Hepatocyte (in vitro differentiated cells): ENCODE measurements at regions not wholly inside any gene's neighbourhood (a gene's known extent, or its start where the extent isn't known, plus 50 kb on each side); places are given as distances from the start of the nearest gene placed in this dataset.

ENCODE experiments used
- CTCF ChIP-seq: fragments of 200-600 bp; sonication (generic); IDR thresholded peaks from 2 replicates; pipeline ENCODE4 v1.5.1; 2016; ENCODE audit warnings: antibody characterized with exemption, mild to moderate bottlenecking; ENCODE audit not compliant: poor library complexity
- EZH2 ChIP-seq: fragments of 200-600 bp; sonication (generic); IDR thresholded peaks from 2 replicates; pipeline ENCODE4 v1.6.1; 2016; ENCODE audit warnings: antibody characterized with exemption, mild to moderate bottlenecking, borderline replicate concordance
- EZH2phosphoT487 ChIP-seq: fragments of 200-600 bp; sonication (generic); IDR thresholded peaks from one replicate; pipeline ENCODE4 v1.6.1; 2018; ENCODE audit warnings: antibody characterized with exemption, mild to moderate bottlenecking, low read depth, moderate library complexity; ENCODE audit not compliant: unreplicated experiment, severe bottlenecking

- TF ChIP-seq CTCF: no peak
- no peak for TF ChIP-seq EZH2phosphoT487
- TF ChIP-seq EZH2: no peak
Observed at GRCh38 chr4:92031825-92032224, 271.9 kb upstream of the GRID2 start.
